CD4-positive, alpha-beta T cell treated with Interleukin-4 for 1 hour (primary cell): ENCODE measurements at regions not wholly inside any gene's neighbourhood (a gene's known extent, or its start where the extent isn't known, plus 50 kb on each side); places are given as distances from the start of the nearest gene placed in this dataset.

Source experiments
- DNase-seq, 2 donors: peaks; one replicate each; pipeline ENCODE4 v3.0.0-alpha.2; 2020 to 2022

GRCh38 chr22:47230741-47231140, 468.3 kb downstream of the TBC1D22A start:
- no peak for DNase-seq

GRCh38 chr22:47230251-47230650, 467.8 kb downstream of the TBC1D22A start:
- DNase-seq, result no peak

GRCh38 chr22:47228767-47229166, 466.3 kb downstream of the TBC1D22A start:
- DNase-seq, result no peak

GRCh38 chr22:47225931-47226633, 463.6 kb downstream of the TBC1D22A start:
- DNase-seq, result no peak

- no peak for DNase-seq
These were observed 462.9 kb downstream of the TBC1D22A start for GRCh38 chr22:47225080-47225930.
